Large intestine (tissue), 3 donors: ENCODE measurements at regions not wholly inside any gene's neighbourhood (a gene's known extent, or its start where the extent isn't known, plus 50 kb on each side); places are given as distances from the start of the nearest gene placed in this dataset.

Source experiments
- DNase-seq, 2 donors: peaks; one replicate each; pipeline versions ENCODE4 v3.0.0 to v3.0.0-alpha.2; 2013
- H3K27ac ChIP-seq: one replicate; pipeline ENCODE4 v1.5.1; 2013; ENCODE audit warnings: low read length
- H3K27me3 ChIP-seq: 2 replicates; pipeline ENCODE4 v1.6.1; 2013; ENCODE audit warnings: low read length; ENCODE audit not compliant: control insufficient read depth, insufficient read depth
- H3K36me3 ChIP-seq: 2 replicates; pipeline ENCODE4 v1.6.1; 2013; ENCODE audit warnings: low read length; ENCODE audit not compliant: control insufficient read depth, insufficient read depth
- H3K4me1 ChIP-seq: one replicate; pipeline ENCODE4 v1.6.1; 2013; ENCODE audit warnings: low read length; ENCODE audit not compliant: control insufficient read depth, insufficient read depth
- H3K4me3 ChIP-seq: one replicate; pipeline ENCODE4 v1.5.1; 2013; ENCODE audit warnings: low read length
- H3K9me3 ChIP-seq: one replicate; pipeline ENCODE4 v1.6.1; 2013; ENCODE audit warnings: mild to moderate bottlenecking, low read depth, low read length, moderate library complexity; ENCODE audit not compliant: control insufficient read depth
- WGBS: methylation state at CpG from one replicate; pipeline ENCODE4 v1.1.5; 2013; ENCODE audit warnings: low lambda C conversion rate; ENCODE audit not compliant: insufficient coverage; 5-methylcytosine and 5-hydroxymethylcytosine counted together

- no peak overlapping the region for H3K27ac ChIP-seq
- WGBS = no CpG with 5 or more reads among the region's 3 CpGs
- H3K4me1 ChIP-seq = no peaks in the 10 kb centered on the region
- H3K9me3 ChIP-seq = no peaks in the 10 kb centered on the region
- H3K27me3 ChIP-seq = no peaks in the 10 kb centered on the region
- H3K4me3 ChIP-seq = no peak overlapping the region
- DNase-seq = no peak
- H3K36me3 ChIP-seq = no peaks in the 10 kb centered on the region
These were observed 1430.0 kb downstream of the ARAP2 start for GRCh38 chr4:34814266-34814665.

GRCh38 chr4:34824515-34824914 lies 1419.8 kb downstream of the ARAP2 start:
- H3K4me3 ChIP-seq = no peak overlapping the region
- no peak overlapping the region for H3K27ac ChIP-seq
- no peaks in the 10 kb centered on the region for H3K27me3 ChIP-seq
- no peaks in the 10 kb centered on the region for H3K36me3 ChIP-seq
- H3K9me3 ChIP-seq = no peaks in the 10 kb centered on the region
- H3K4me1 ChIP-seq = no peaks in the 10 kb centered on the region
- no peak for DNase-seq

GRCh38 chr4:34826660-34827059 lies 1417.7 kb downstream of the ARAP2 start:
- no peaks in the 10 kb centered on the region for H3K27me3 ChIP-seq
- no peak overlapping the region for H3K27ac ChIP-seq
- WGBS = no CpG with 5 or more reads among the region's 5 CpGs
- H3K9me3 ChIP-seq = no peaks in the 10 kb centered on the region
- H3K4me1 ChIP-seq = no peaks in the 10 kb centered on the region
- H3K36me3 ChIP-seq = no peaks in the 10 kb centered on the region
- no peak for DNase-seq
- H3K4me3 ChIP-seq = no peak overlapping the region

- Histone ChIP-seq H3K9me3 (no peaks in the 10 kb centered on the region), H3K4me1 (no peaks in the 10 kb centered on the region), H3K36me3 (no peaks in the 10 kb centered on the region), H3K4me3 (no peak overlapping the region), H3K27ac (no peak overlapping the region), H3K27me3 (no peaks in the 10 kb centered on the region)
- no peak for DNase-seq
These were observed 1398.4 kb downstream of the ARAP2 start for GRCh38 chr4:34845926-34846325.

GRCh38 chr4:34850421-34850820 lies 1393.9 kb downstream of the ARAP2 start:
- 80% methylated on average over 2 of the region's 2 CpGs for WGBS
- DNase-seq = no peak
- H3K9me3 ChIP-seq = no peaks in the 10 kb centered on the region

GRCh38 chr4:34850968-34851367 lies 1393.3 kb downstream of the ARAP2 start:
- WGBS = 89% methylated on average over 2 of the region's 4 CpGs
- H3K27me3 ChIP-seq = no peaks in the 10 kb centered on the region
- no peak overlapping the region for H3K4me3 ChIP-seq
- H3K4me1 ChIP-seq = no peaks in the 10 kb centered on the region
- DNase-seq = no peak
- no peaks in the 10 kb centered on the region for H3K9me3 ChIP-seq
- no peak overlapping the region for H3K27ac ChIP-seq
- no peaks in the 10 kb centered on the region for H3K36me3 ChIP-seq

More at GRCh38 chr4:34850421-34850820, 1393.9 kb downstream of the ARAP2 start:
- no peaks in the 10 kb centered on the region for H3K27me3 ChIP-seq
- H3K27ac ChIP-seq = no peak overlapping the region
- no peaks in the 10 kb centered on the region for H3K4me1 ChIP-seq
- no peak overlapping the region for H3K4me3 ChIP-seq
- no peaks in the 10 kb centered on the region for H3K36me3 ChIP-seq

- no peak overlapping the region for H3K4me3 ChIP-seq
- no peak for DNase-seq
- H3K4me1 ChIP-seq = no peaks in the 10 kb centered on the region
- 89% methylated on average over 2 of the region's 2 CpGs for WGBS
- H3K36me3 ChIP-seq = no peaks in the 10 kb centered on the region
- H3K27ac ChIP-seq = no peak overlapping the region
- H3K27me3 ChIP-seq = no peaks in the 10 kb centered on the region
- no peaks in the 10 kb centered on the region for H3K9me3 ChIP-seq
These were observed 1392.9 kb downstream of the ARAP2 start for GRCh38 chr4:34851411-34851810.

- WGBS = no CpG with 5 or more reads among the region's 1 CpG
These were observed 1389.9 kb downstream of the ARAP2 start for GRCh38 chr4:34854451-34854850.

GRCh38 chr4:34861666-34862065 lies 1382.6 kb downstream of the ARAP2 start:
- no peaks in the 10 kb centered on the region for H3K4me1 ChIP-seq
- no peak for DNase-seq
- WGBS = 13% methylated on average over 3 of the region's 4 CpGs
- H3K9me3 ChIP-seq = no peaks in the 10 kb centered on the region
- no peak overlapping the region for H3K27ac ChIP-seq
- H3K4me3 ChIP-seq = no peak overlapping the region
- H3K36me3 ChIP-seq = no peaks in the 10 kb centered on the region
- no peaks in the 10 kb centered on the region for H3K27me3 ChIP-seq

More at GRCh38 chr4:34854451-34854850, 1389.9 kb downstream of the ARAP2 start:
- Histone ChIP-seq H3K4me3 (no peak overlapping the region), H3K9me3 (no peaks in the 10 kb centered on the region), H3K36me3 (no peaks in the 10 kb centered on the region), H3K4me1 (no peaks in the 10 kb centered on the region), H3K27me3 (no peaks in the 10 kb centered on the region), H3K27ac (no peak overlapping the region)
- no peak for DNase-seq

- Histone ChIP-seq H3K27ac (no peak overlapping the region), H3K4me1 (no peaks in the 10 kb centered on the region), H3K4me3 (no peak overlapping the region), H3K9me3 (no peaks in the 10 kb centered on the region), H3K27me3 (no peaks in the 10 kb centered on the region), H3K36me3 (no peaks in the 10 kb centered on the region)
- no peak for DNase-seq
- WGBS = no CpG with 5 or more reads among the region's 2 CpGs
These were observed 1365.4 kb downstream of the ARAP2 start for GRCh38 chr4:34878961-34879360.

GRCh38 chr4:34880246-34880645 lies 1364.1 kb downstream of the ARAP2 start:
- 100% methylated on average over 1 of the region's 2 CpGs for WGBS

More at GRCh38 chr4:34880246-34880645, 1364.1 kb downstream of the ARAP2 start:
- H3K9me3 ChIP-seq = no peaks in the 10 kb centered on the region
- no peaks in the 10 kb centered on the region for H3K4me1 ChIP-seq
- no peak for DNase-seq
- no peaks in the 10 kb centered on the region for H3K36me3 ChIP-seq
- H3K27ac ChIP-seq = no peak overlapping the region
- H3K27me3 ChIP-seq = no peaks in the 10 kb centered on the region
- H3K4me3 ChIP-seq = no peak overlapping the region
